HG03460 (cell line): ENCODE measurements at regions not wholly inside any gene's neighbourhood (a gene's known extent, or its start where the extent isn't known, plus 50 kb on each side); places are given as distances from the start of the nearest gene placed in this dataset.

Experiments used
- ATAC-seq: cut with Tn5 transposase; IDR thresholded peaks from one replicate; pipeline ENCODE4 v1.9.1; 2021; ENCODE audit not compliant: unreplicated experiment

- no peak for ATAC-seq
Observed at GRCh38 chr3:110773413-110773954, 298.1 kb upstream of the NECTIN3 start.

GRCh38 chr3:110774496-110775265 lies 296.9 kb upstream of the NECTIN3 start:
- no peak for ATAC-seq

DNA sequence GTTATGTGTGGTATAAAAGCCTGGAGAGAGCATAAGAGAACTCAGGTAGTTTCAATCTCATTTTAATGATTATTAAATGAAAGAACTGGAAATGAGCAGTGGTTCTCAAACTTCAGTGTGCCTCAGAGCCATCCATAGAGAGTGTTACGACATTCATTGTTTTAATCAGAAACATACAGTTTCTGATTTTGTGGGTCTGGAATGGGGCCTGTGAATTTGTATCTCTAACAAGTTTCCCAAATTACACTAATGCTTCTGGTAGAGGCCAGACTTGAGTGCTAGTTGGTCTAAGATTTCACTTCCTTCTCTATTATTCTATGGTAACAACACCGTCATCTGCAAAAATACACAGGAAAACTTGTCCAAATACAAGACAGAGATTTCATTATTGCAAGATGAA lies 292.0 kb upstream of the NECTIN3 start:
- no peak for ATAC-seq

GRCh38 chr3:110783541-110783940 lies 288.1 kb upstream of the NECTIN3 start:
- no peak for ATAC-seq

GRCh38 chr3:110788794-110789193 lies 282.8 kb upstream of the NECTIN3 start:
- ATAC-seq = no peak

GRCh38 chr3:110789315-110789714 lies 282.3 kb upstream of the NECTIN3 start:
- no peak for ATAC-seq

GRCh38 chr3:110790631-110791030 lies 281.0 kb upstream of the NECTIN3 start:
- no peak for ATAC-seq

GRCh38 chr3:110791995-110792686 lies 279.5 kb upstream of the NECTIN3 start:
- no peak for ATAC-seq

GRCh38 chr3:110793611-110794010 lies 278.0 kb upstream of the NECTIN3 start:
- no peak for ATAC-seq

GRCh38 chr3:110795163-110795562 lies 276.5 kb upstream of the NECTIN3 start:
- ATAC-seq = no peak

DNA sequence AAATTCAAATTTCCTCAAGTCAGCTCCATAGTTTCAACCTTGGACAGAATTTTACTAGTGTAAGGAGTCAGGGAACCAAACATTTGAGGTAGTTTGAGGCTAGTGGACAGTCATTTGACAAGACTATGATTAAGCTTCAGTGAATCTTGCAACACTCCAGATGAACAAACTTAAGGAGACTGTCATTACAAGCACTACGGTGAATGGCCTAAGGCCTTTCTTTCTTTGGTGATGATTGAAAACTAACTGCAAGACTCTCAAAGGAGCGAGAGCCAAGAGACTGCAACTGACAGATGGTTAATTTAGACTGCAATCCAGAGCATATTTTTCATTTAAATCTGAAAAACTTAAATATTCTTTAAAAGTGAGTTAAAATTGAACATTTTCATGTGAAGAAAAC lies 272.3 kb upstream of the NECTIN3 start:
- no peak for ATAC-seq

- no peak for ATAC-seq
Observed at GRCh38 chr3:110804856-110805255, 266.8 kb upstream of the NECTIN3 start.

DNA sequence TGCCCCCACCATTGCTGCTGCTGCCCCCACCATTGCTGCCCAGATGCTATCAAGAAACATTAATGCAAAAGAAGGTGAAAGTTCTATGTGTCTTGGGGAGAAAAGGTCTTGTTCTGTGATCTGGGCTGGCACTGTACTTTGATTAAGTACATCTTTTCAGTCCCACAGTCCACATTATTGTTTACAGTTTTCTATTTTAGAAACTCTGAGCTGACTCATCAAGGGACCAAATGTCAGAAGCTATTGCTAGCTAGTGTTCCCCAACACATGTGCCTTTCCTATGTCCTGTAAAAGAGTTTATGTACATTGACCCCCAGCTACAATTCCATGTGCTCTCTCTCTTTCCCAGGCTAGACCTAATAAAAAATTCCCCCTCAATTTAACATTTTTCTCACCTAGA lies 264.7 kb upstream of the NECTIN3 start:
- no peak for ATAC-seq

DNA sequence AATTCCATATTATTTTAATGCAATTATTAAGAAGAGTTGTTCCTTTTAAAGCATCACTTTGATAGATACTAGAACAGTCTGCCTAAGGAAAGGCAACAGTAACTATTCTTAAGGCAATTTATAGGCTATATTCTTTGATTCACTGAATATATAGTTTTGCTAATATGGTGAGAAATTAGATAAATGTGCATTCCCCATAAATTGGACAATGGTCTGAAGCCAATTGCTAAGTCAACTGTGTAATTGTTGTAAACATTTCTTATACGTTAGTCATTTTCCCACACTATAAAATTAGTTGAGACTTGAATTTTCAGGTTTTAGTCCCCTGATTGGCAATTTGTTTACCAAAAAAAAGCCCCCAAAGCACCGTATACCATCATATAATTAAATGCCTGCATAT lies 263.0 kb upstream of the NECTIN3 start:
- ATAC-seq = no peak

DNA sequence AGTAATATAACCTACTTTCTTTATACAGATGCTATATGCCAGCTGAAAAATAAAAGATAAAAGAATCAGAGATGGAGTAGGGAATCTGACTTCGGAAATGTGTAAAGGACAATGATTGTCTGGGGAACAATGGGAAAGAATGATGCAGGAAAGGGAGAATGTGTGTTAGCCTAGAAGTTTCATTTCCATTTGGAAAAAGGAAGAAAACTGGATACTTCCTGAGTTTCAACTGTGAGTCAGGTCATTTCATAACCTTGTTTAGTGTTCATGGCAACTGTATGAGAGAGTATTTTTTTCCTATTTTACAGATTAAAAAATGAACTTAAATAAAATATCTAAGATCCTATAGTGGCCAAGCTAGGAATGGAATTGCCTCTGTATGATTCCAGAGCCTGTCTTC lies 261.3 kb upstream of the NECTIN3 start:
- no peak for ATAC-seq

- no peak for ATAC-seq
Observed at GRCh38 chr3:110811050-110811449, 260.6 kb upstream of the NECTIN3 start.

- ATAC-seq = no peak
Observed at GRCh38 chr3:110813541-110813940, 258.1 kb upstream of the NECTIN3 start.

DNA sequence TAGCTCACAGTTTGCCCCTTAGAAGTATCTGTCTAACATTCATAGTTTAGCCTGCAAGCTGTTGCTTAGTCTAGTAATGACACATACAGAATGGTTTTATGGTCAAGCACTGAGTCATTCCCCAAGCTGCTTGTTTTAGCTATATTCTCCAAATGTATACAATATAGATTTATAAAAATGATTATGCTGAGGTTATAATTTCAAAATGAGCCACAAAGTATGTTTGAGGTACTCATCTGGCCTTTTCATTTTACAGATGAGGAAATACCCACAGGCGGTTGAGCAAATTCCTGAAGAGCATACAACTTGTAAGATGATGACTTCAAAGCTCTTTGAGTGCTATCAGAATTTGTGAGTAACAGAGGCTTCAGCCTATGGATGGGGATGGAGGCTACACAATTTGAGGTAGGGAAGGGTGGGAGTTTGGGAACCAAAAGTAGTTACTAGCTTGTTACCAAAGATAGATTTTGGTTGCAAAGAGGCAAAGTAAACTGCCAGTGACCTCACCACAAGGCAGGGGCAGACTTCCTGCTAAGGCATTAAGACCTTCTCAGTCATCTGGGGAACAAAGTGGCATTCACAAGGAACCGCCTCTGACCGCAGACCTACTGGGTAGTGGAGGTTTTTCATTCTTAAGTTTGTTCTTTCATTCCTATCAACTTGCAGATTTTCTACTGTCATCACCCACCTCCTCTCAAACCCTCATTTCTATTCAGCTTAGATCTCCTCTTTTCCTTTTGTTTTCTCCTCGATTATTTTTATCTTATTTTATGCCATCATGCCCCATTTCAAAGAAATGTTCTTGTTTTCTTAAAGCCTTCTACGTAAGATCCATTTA lies 257.2 kb upstream of the NECTIN3 start:
- ATAC-seq = peak; percentile 86

DNA sequence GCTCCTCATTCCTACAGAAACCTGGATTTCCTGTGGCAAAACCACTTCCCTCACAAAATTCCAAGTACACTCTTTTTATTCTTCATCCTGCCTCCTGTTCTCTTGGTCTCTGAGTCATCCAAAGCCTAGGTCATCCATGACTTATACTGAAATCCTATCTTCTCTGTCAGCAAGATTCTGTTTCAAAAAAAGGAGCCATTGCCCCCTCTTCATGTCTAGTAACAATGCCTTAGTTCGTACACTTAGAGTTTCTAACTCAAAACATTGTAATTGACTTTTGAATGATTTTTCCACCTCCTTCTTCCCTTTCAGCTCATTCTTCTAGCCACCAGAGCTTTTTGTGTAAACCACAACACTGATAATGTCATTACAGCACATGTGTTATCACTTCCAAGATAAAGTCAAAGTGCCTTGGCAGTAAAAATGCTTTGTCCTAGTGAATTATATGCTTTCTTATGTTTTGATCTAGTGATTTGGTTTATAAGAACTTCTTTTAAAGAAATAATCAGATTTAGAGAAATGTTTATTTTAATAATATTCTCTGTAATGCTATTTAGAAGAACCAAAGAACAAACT lies 256.5 kb upstream of the NECTIN3 start:
- ATAC-seq = no peak

DNA sequence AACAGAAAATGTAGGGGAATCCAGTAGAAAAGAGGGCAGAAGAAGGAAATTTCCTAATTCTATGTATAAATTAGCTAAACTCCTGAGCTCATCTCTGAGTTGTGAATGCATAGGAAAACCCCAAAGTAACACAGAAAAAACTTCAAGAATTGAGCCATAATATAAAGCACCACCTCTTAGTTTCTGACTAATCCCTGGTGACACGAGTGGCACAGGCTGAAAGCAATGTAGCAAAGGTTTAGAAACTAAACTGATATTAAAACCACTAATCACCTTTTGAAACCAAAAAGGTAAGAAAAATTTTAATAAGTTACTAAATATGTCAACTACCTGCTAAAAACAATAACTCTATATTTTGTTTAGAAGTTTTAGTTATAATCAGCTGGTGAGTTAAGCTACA lies 255.6 kb upstream of the NECTIN3 start:
- peak; percentile 46 for ATAC-seq

DNA sequence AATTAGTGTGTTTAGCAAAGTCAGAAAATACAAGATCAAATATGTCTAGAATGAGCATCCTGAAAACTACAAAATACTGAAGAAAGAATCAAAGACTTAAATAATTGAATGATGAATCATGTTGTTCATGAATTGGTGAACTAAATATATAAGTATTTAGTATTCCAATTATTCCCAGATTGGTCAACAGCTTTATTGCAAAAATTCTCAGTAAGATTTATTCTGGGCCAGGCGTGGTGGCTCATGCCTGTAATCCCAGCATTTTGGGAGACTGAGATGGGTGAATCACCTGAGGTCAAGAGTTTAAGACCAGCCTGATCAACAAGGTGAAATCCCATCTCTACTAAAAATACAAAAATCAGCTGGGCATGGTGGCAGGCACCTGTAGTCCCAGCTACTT lies 250.0 kb upstream of the NECTIN3 start:
- no peak for ATAC-seq
